Ovary (tissue), 7 donors: ENCODE measurements at regions not wholly inside any gene's neighbourhood (a gene's known extent, or its start where the extent isn't known, plus 50 kb on each side); places are given as distances from the start of the nearest gene placed in this dataset.

Experiments used
- DNase-seq, 5 donors: peaks; one replicate each; pipeline ENCODE4 v3.0.0-alpha.2; 2019 to 2020
- H3K27ac ChIP-seq, 2 donors: fragments of 200-600 bp; one replicate each; pipeline versions ENCODE4 v1.5.1 to v1.8.0; 2019 to 2022
- H3K27me3 ChIP-seq: fragments of 200-600 bp; one replicate; pipeline ENCODE4 v1.8.0; 2022
- H3K36me3 ChIP-seq: fragments of 200-600 bp; sonication (generic); one replicate; pipeline ENCODE4 v1.5.1; 2019
- H3K4me1 ChIP-seq: one replicate; pipeline ENCODE4 v1.8.1; 2013; ENCODE audit warnings: mild to moderate bottlenecking, moderate library complexity; ENCODE audit not compliant: insufficient read depth
- H3K4me3 ChIP-seq: fragments of 200-600 bp; sonication (generic); one replicate; pipeline ENCODE4 v1.5.1; 2017
- H3K9me3 ChIP-seq, 2 donors: fragments of 200-600 bp in 1 of 2; sonication (generic) in 1 of 2; one replicate each; pipeline versions ENCODE4 v1.5.1 to v1.8.1; 2013 to 2019; ENCODE audit warnings: mild to moderate bottlenecking in 1 of 2, moderate library complexity in 1 of 2
- CTCF ChIP-seq, 3 donors: fragments of 450-650 bp in 2 of 3; fragments of 200-600 bp in 1 of 3; IDR thresholded peaks; one replicate each; pipeline versions ENCODE4 v1.5.1 to v1.8.0; 2016 to 2022; ENCODE audit warnings: antibody characterized with exemption in 3 of 3, mild to moderate bottlenecking in 1 of 3
- EP300 ChIP-seq: sonication (generic); formaldehyde crosslinking; IDR thresholded peaks from one replicate; pipeline ENCODE4 v1.6.1; 2017; ENCODE audit warnings: antibody characterized with exemption
- POLR2A ChIP-seq: fragments of 450-650 bp; IDR thresholded peaks from one replicate; pipeline ENCODE4 v1.6.1; 2017; ENCODE audit warnings: antibody characterized with exemption, mild to moderate bottlenecking, moderate library complexity
- WGBS, 3 donors: extraction: QIAGEN DNeasy Blood & Tissue Kit in 1 of 3; methylation state at CpG; one replicate each; pipeline versions ENCODE4 v1.1.5 to v1.1.7; 2013 to 2017; 5-methylcytosine and 5-hydroxymethylcytosine counted together
- intact Hi-C, 4 donors: fragments of 100-400 bp; cut with DNase I; formaldehyde crosslinking; loops; one replicate each; pipeline versions ENCODE4 v1.11.0 to v1.15.1; 2022 to 2023
- donor health status: DM: no; HTN: no; CAD: no; lungs with moderate emphysema.
- donor health status: DM: no; HTN: no; CAD: no.
- donor health status: Bipolar disorder and iron deficiency.
- donor health status: DM: no; HTN: no; CAD: no.
- donor health status: DM: yes; HTN: yes; CAD: no.

GRCh38 chr5:116389601-116390000 lies 185.0 kb downstream of the SEMA6A start:
- no peak for TF ChIP-seq CTCF (IDR thresholded peaks at IDR 0.05)
- TF ChIP-seq POLR2A = no peak
- no peak for TF ChIP-seq EP300
- DNase-seq = no peak
- H3K9me3 ChIP-seq = no peaks in the 10 kb centered on the region
- H3K27me3 ChIP-seq = no peaks in the 10 kb centered on the region
- H3K36me3 ChIP-seq = no peaks in the 10 kb centered on the region
- no peak overlapping the region for H3K4me3 ChIP-seq
- H3K27ac ChIP-seq = no peak overlapping the region
- H3K4me1 ChIP-seq = no peaks in the 10 kb centered on the region
- 91 to 97% (median 93%) methylated on average over 1 of the region's 1 CpG for WGBS, 3 donors
- intact Hi-C loops = no loop called here

GRCh38 chr5:116388564-116389258 lies 185.9 kb downstream of the SEMA6A start:
- Histone ChIP-seq H3K27ac (no peak overlapping the region), H3K4me1 (no peaks in the 10 kb centered on the region), H3K27me3 (no peaks in the 10 kb centered on the region), H3K36me3 (no peaks in the 10 kb centered on the region), H3K9me3 (no peaks in the 10 kb centered on the region), H3K4me3 (no peak overlapping the region)
- TF ChIP-seq POLR2A = no peak
- TF ChIP-seq CTCF (IDR thresholded peaks at IDR 0.05) = no peak
- TF ChIP-seq EP300 = no peak
- DNase-seq = no peak
- intact Hi-C loops = no loop called here
- 89 to 90% (median 89%) methylated on average over 11 of the region's 11 CpGs for whole genome bisulfite sequencing, 3 donors

- H3K27me3 ChIP-seq = no peaks in the 10 kb centered on the region
- intact Hi-C loops = no loop called here
- H3K4me1 ChIP-seq = no peaks in the 10 kb centered on the region
- no peaks in the 10 kb centered on the region for H3K36me3 ChIP-seq
- WGBS, 3 donors = 95 to 97% (median 96%) methylated on average over 3 of the region's 3 CpGs
- no peak for DNase-seq
- TF ChIP-seq EP300 (no peak), POLR2A (no peak), CTCF (IDR thresholded peaks at IDR 0.05) (no peak)
- H3K9me3 ChIP-seq = no peaks in the 10 kb centered on the region
- no peak overlapping the region for H3K27ac ChIP-seq
- no peak overlapping the region for H3K4me3 ChIP-seq
Measured at GRCh38 chr5:116387738-116388137, 186.9 kb downstream of the SEMA6A start.

DNA sequence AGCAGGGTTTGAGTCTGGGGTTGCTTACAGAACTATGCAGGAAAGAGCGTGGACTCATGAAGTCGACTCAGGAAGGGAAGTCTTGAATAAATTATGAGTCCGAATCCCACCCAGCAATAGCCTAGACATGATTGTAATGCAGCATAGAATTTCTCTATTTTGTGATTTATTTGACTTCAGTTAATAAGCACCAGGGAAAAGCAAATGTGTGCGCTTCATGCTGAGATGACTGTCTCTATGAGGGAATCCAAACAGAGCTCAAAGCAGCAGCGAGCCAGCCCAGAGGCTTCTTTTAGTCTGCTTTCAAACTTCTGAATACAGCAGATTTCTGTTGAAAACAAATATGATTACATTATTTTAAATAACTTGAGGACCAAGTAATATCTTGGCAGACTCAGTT lies 188.0 kb downstream of the SEMA6A start:
- intact Hi-C loops = no loop called here
- Histone ChIP-seq H3K9me3 (no peaks in the 10 kb centered on the region), H3K27me3 (no peaks in the 10 kb centered on the region), H3K4me1 (no peaks in the 10 kb centered on the region), H3K27ac (no peak overlapping the region), H3K4me3 (no peak overlapping the region), H3K36me3 (no peaks in the 10 kb centered on the region)
- TF ChIP-seq EP300 = no peak
- no peak for DNase-seq
- WGBS, 3 donors = 88 to 93% (median 91%) methylated on average over 5 of the region's 5 CpGs

DNA sequence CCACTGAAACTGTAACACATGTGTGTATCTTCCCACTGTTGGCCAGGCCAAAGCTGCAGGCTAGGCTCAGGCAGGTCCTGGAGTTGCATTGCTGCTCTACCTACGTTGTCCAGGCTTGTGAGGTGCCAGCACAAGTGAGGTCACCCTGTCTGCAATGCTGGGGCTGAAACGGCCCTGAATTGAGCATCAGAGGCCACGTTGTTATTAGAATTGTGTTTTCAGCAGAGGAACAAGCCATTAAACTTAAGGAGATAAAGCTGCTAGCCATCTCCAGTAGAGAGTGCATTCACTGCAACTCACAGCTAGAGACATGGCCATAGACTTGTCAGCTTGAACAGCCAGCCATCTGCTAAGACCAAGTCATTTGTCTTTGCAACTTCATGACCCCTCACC lies 191.8 kb downstream of the SEMA6A start:
- Histone ChIP-seq H3K4me3 (no peak overlapping the region), H3K9me3 (no peaks in the 10 kb centered on the region), H3K36me3 (no peaks in the 10 kb centered on the region), H3K27me3 (no peaks in the 10 kb centered on the region), H3K4me1 (no peaks in the 10 kb centered on the region), H3K27ac (no peak overlapping the region)
- no peak for TF ChIP-seq CTCF (IDR thresholded peaks at IDR 0.05)
- TF ChIP-seq POLR2A = no peak
- TF ChIP-seq EP300 = no peak
- DNase-seq = no peak
- intact Hi-C loops = no loop called here
- 53 to 70% (median 53%) methylated on average over 3 of the region's 3 CpGs for WGBS, 3 donors
